DMS153 treated with DMSO at 0.1 percent for 48 hours (cell line): ENCODE measurements at regions not wholly inside any gene's neighbourhood (a gene's known extent, or its start where the extent isn't known, plus 50 kb on each side); places are given as distances from the start of the nearest gene placed in this dataset.

ENCODE experiments used
- DNase-seq: peaks from one replicate; lab custom pipeline; 2025; ENCODE audit not compliant: unreplicated experiment; lab: John Stamatoyannopoulos, UW

GRCh38 chr17:79232957-79233356, 158.3 kb downstream of the ENGASE start:
- no peak for DNase-seq

DNA sequence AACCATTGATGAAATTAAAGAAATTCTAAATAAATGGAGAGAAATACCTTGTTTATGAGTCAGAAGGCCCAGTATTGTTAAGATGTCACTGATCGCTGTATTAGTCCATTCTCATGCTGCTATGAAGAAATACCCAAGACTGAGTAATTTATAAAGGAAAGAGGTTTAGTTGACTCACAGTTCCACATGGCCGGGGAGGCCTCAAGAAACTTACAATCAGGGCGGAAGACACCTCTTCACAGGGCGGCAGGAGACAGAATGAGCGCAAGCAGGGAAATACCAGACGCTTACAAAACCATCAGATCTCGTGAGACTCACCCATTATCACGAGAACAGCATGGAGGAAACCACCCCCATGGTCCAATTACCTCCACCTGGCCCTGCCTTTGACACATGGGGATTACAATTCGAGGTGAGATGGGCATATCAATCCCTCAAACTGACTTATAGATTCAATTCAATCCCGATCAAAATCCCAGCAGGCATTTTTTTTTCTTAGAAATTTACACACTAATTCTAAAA, 157.2 kb downstream of the ENGASE start:
- no peak for DNase-seq

DNA sequence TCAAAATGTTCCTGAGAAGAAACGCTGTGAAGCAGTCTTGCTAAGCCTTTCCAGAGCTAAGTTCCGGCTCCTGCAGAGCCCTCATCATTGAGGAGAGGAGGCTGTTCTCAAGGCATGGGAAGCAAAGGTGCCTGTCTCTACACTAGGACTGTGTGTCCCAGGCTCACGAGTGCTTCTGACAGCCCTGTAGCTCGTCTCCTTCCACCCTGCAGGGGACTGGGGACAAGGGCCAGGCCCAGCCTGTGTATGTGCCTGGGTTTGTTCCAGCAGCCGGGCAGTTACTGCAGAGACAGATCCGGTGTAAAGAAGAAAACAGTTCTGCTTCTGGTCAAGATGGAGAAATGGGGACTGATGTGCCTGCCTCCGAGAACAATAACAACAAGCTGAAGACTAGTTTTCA, 156.0 kb downstream of the ENGASE start:
- DNase-seq: no peak

GRCh38 chr17:79226037-79226436, 151.4 kb downstream of the ENGASE start:
- DNase-seq: no peak

DNA sequence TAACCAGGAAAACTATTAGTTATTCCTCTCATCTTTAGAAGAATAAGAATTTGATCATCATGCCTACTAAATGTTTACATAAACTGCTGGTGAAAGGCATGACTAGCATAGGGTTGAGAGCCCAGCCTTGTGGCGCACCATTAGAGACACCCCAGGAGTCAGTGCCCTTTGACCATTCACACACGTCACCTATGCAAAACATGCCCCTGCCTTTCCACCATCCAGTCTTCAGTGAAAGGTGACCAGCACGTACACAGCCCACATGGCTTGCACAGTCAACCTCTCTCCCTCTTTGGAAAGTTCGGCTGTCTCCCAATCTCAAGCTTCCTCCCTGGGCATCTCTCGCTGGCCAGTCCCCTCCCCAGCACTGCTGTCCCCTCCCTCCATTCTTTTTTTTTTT, 150.3 kb downstream of the ENGASE start:
- no peak for DNase-seq

DNA sequence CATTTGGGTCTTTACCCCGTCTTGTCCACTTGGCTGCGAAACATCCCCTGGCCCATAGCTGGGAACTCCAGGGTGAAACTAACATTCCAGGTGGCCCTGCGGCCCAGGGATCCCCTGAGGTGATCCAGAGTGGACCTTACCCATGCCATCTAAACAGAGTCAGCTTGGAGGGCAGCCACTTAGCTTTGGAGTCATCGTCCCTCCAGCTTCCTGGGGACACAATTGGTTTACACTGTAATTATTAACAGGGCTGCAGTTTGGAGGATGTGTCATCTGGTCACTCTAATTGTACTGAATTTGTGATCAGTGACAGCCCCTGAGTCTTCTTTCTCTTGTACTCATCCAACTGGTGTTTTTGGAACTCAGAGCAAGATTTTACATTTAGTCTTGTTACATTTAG, 149.9 kb downstream of the ENGASE start:
- DNase-seq: no peak

GRCh38 chr17:79223953-79224352, 149.3 kb downstream of the ENGASE start:
- no peak for DNase-seq

DNA sequence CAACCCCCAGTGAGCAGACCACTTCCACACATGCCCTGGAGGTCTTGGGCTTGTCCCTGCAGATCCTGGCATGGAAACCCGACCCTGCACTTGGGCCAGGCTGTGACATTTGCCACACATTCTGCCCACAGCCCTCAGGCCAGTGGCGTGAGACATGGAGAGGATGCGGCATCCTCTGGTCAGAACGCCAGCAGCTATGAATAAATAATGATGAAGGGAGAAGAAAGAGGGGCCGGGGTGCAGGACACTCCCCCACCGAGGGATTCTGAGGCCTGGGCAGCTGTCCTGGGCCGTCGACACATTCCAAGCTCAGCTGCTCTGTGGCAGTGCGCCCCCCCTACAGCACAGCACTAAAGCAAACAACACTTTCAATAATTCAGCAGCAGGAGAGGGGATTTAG, 148.8 kb downstream of the ENGASE start:
- DNase-seq: no peak

DNA sequence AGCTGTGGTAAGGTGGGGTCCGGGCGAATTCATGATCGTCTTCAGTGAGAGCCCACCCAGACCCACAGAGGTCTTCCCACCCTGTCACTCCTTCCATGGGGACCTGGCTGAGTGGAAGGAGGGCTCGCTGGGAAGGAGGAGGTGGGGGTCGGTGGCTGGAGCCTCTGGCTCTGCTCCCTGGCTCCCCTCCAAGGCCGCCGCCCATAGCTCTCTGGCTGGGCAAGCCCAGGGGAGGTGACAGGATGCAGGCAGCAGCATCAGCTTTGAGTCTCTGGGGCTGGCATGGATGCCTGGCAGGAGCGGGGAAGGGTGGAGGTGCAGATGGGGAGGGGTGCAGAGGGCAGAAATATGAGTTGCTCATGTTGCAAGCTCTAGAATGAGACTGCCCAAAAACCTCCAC, 147.0 kb downstream of the ENGASE start:
- no peak for DNase-seq

DNA sequence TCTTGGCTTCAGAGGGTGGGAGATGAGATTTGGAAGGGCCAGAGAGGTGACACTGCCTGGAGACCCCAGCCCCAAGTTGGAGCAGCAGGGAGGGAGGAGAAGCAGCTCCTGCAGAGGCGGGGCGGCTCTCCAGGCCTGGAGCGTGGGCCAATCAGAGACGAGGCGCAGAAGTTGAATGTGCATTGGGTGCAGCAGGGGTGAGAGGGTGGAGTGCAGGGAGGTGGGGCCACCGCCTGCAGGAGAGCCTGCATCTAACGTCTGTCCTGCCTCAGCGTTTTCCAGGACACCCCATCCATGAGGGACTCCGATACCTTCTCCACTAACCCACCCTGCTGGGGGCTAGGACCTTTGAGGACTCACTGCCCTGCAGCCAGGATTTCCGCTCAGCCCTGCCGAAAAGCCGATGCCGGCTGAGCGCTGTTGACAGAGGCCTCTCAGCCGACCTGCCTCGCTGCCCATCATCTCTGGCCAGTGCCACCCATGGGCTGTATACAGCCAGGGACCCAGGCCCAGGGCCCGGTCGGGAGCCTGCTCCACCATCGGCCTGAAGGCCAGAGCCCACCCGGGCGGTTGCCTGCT, 146.2 kb downstream of the ENGASE start:
- DNase-seq: peak; percentile 4

GRCh38 chr17:79220201-79220712, 145.6 kb downstream of the ENGASE start:
- DNase-seq: no peak

- no peak for DNase-seq
Measured at GRCh38 chr17:79219208-79219935, 144.7 kb downstream of the ENGASE start.

GRCh38 chr17:79218825-79219200, 144.2 kb downstream of the ENGASE start:
- no peak for DNase-seq

GRCh38 chr17:79218175-79218824, 143.7 kb downstream of the ENGASE start:
- DNase-seq: no peak

GRCh38 chr17:79217473-79218135, 143.0 kb downstream of the ENGASE start:
- DNase-seq: no peak

- no peak for DNase-seq
Measured at GRCh38 chr17:79216826-79217225, 142.2 kb downstream of the ENGASE start.

DNA sequence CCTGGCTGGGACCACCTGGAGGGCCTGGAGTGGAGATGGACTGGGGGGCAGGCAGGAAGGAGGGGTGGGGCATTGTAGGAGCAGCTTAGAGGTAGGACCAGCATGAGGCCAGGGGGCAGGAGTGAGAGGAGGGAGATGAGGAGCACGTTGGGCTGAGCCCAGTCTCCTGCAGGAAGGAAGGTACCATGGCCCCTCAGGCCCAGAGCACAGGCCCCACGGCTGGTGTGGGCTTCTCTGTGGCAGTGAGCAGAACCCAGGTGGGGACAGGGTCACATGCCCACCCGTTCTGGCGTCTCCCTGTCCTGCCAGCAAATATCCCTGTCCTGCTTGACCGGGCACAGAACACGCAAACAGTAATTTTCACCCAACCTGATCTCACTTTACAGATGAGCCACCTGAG, 141.8 kb downstream of the ENGASE start:
- no peak for DNase-seq

DNA sequence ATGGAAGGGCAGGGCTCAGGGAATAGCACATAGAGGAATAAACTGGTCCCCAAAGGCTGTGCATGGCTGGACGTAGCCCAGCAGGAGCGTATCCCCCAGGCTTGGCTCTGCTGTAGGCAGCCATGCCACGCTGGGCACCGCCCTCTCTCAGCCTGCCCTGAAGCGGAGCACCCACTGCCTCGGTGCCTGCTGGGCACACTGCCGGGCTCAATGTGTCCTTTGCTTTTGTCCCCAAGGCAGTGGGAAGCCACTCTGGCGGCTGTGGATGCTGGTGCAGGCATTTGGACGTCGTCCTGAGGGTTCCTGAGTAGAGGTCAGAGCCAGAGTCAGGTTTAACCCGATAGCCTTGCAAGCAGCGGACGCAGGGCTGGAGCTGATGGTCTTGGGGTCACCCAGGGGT, 141.0 kb downstream of the ENGASE start:
- DNase-seq: no peak

- no peak for DNase-seq
Measured at GRCh38 chr17:79214940-79215604, 140.4 kb downstream of the ENGASE start.

- no peak for DNase-seq
Measured at GRCh38 chr17:79214459-79214858, 139.8 kb downstream of the ENGASE start.

- no peak for DNase-seq
Measured at GRCh38 chr17:79213305-79213704, 138.7 kb downstream of the ENGASE start.
